ENCODE measurements at regions not wholly inside any gene's neighbourhood (a gene's known extent, or its start where the extent isn't known, plus 50 kb on each side); places are given as distances from the start of the nearest gene placed in this dataset.

DNA sequence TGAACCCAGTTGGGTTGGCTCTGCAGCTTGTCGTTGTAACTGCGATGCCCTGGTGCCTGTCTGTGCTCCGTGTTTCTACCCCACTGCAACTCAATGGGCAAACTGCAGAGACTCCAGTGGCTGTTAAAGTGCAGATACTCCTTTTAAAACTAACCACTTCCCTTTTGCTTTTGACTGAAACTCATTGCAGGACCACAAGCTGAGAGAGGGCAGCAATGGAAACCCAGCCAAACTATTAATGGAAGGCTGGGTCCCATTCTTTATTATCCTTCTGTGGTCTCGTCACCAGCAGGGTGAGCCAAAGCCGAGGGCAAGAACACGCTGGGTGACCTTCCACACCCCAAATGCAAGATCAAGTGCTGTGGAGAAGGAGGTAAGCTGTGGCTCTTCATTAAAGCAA lies 910.4 kb downstream of the VRK1 start:
- TF ChIP-seq, protein P1, sequence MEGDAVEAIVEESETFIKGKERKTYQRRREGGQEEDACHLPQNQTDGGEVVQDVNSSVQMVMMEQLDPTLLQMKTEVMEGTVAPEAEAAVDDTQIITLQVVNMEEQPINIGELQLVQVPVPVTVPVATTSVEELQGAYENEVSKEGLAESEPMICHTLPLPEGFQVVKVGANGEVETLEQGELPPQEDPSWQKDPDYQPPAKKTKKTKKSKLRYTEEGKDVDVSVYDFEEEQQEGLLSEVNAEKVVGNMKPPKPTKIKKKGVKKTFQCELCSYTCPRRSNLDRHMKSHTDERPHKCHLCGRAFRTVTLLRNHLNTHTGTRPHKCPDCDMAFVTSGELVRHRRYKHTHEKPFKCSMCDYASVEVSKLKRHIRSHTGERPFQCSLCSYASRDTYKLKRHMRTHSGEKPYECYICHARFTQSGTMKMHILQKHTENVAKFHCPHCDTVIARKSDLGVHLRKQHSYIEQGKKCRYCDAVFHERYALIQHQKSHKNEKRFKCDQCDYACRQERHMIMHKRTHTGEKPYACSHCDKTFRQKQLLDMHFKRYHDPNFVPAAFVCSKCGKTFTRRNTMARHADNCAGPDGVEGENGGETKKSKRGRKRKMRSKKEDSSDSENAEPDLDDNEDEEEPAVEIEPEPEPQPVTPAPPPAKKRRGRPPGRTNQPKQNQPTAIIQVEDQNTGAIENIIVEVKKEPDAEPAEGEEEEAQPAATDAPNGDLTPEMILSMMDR (IDR thresholded peaks at IDR 0.05; ENCODE audit: poor library complexity, severe bottlenecking): no peak
- ATAC-seq (ENCODE audit: low read depth) (no peak), DNase-seq (ENCODE audit: low spot score) (no peak)
- H3K9me3 ChIP-seq (ENCODE audit: severe bottlenecking): no peaks in the 10 kb centered on the region
- no peak overlapping the region for H3K4me3 ChIP-seq (ENCODE audit: severe bottlenecking)
- H3K27ac ChIP-seq (ENCODE audit: poor library complexity, severe bottlenecking): no peak overlapping the region
- H3K36me3 ChIP-seq (ENCODE audit: low read depth): no peaks in the 10 kb centered on the region
- no peaks in the 10 kb centered on the region for H3K27me3 ChIP-seq (ENCODE audit: insufficient read depth, poor library complexity, severe bottlenecking)
- H3K4me1 ChIP-seq (ENCODE audit: insufficient read depth, poor library complexity, severe bottlenecking): peaks cover 28% of the 10 kb centered on the region

DNA sequence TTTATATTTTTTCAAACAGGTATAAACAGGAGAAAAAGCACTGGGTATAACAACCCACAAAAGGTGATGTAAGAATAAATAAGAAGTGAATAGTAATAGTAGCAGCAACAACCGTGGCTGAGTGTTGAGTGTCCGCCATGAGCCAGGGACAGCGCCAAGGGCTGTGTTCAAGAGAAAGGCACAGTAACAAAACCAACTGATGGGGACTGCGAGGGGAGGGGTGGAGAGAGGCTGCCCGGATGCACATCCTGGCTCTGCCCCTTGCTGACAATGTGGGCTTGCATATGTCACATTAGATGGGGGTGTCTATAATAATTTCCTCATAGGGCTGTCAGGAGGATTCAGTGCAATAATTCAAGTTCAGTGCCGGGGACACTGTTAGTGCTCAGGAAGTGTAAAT lies 912.4 kb downstream of the VRK1 start:
- Histone ChIP-seq H3K36me3 (ENCODE audit: low read depth) (no peaks in the 10 kb centered on the region), H3K4me1 (ENCODE audit: insufficient read depth, poor library complexity, severe bottlenecking) (peaks cover 39% of the 10 kb centered on the region), H3K27ac (ENCODE audit: poor library complexity, severe bottlenecking) (no peak overlapping the region), H3K27me3 (ENCODE audit: insufficient read depth, poor library complexity, severe bottlenecking) (no peaks in the 10 kb centered on the region), H3K9me3 (ENCODE audit: severe bottlenecking) (no peaks in the 10 kb centered on the region), H3K4me3 (ENCODE audit: severe bottlenecking) (no peak overlapping the region)
- TF ChIP-seq, protein P1 (IDR thresholded peaks at IDR 0.05; ENCODE audit: poor library complexity, severe bottlenecking): no peak
- DNase-seq (ENCODE audit: low spot score) (no peak), ATAC-seq (ENCODE audit: low read depth) (no peak)

DNA sequence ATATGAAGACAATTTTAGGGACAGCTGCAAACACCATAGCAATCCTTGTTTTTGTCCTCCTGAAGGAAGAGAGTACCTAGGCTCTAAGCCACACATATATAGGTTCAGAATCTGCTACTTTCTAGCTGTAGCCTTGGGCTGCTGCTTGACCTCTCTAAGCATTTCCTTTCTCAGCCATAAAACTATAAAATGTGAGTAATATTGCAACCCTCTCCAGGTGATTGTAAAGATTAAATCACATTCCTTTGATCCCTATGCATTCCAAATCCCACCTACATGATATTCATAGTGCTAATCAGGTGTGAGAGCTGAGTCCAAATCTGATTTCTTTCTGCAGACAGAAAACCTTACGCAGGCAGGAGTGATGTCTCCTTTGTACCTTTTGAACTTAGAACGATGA lies 913.5 kb downstream of the VRK1 start:
- ATAC-seq (ENCODE audit: low read depth) (peak; percentile 70), DNase-seq (ENCODE audit: low spot score) (no peak)
- H3K4me1 ChIP-seq (ENCODE audit: insufficient read depth, poor library complexity, severe bottlenecking): peaks cover 39% of the 10 kb centered on the region
- no peaks in the 10 kb centered on the region for H3K36me3 ChIP-seq (ENCODE audit: low read depth)
- H3K27me3 ChIP-seq (ENCODE audit: insufficient read depth, poor library complexity, severe bottlenecking): no peaks in the 10 kb centered on the region
- TF ChIP-seq, protein P1 (IDR thresholded peaks at IDR 0.05; ENCODE audit: poor library complexity, severe bottlenecking): no peak
- peak overlapping the region; percentile 84 for H3K27ac ChIP-seq (ENCODE audit: poor library complexity, severe bottlenecking)
- no peak overlapping the region for H3K4me3 ChIP-seq (ENCODE audit: severe bottlenecking)
- H3K9me3 ChIP-seq (ENCODE audit: severe bottlenecking): no peaks in the 10 kb centered on the region

DNA sequence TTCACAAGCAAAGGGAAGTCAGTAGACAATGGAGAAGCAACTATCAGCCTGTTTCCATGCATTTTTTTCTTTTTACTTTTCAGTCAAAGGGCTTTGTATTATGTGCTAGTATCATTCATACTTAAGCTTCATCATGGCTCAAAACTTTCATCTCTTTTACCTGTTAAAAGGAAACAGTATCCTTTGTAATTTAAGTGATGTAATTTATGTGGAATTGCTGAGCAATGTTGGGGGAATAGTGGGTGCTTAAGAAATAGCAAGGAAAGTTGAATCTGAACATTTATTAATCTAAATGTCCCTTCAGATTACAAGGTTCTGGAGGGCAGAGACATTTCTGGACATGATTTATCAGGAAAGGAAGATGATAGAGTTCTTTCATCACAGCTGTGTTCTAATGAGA lies 915.3 kb downstream of the VRK1 start:
- TF ChIP-seq, protein P1 (IDR thresholded peaks at IDR 0.05; ENCODE audit: poor library complexity, severe bottlenecking): no peak
- ATAC-seq (ENCODE audit: low read depth): peak; percentile 10
- peak overlapping the region; percentile 84 for H3K27ac ChIP-seq (ENCODE audit: poor library complexity, severe bottlenecking)
- no peaks in the 10 kb centered on the region for H3K27me3 ChIP-seq (ENCODE audit: insufficient read depth, poor library complexity, severe bottlenecking)
- DNase-seq (ENCODE audit: low spot score): no peak
- H3K4me1 ChIP-seq (ENCODE audit: insufficient read depth, poor library complexity, severe bottlenecking): peaks cover 39% of the 10 kb centered on the region
- H3K36me3 ChIP-seq (ENCODE audit: low read depth): no peaks in the 10 kb centered on the region
- no peak overlapping the region for H3K4me3 ChIP-seq (ENCODE audit: severe bottlenecking)
- H3K9me3 ChIP-seq (ENCODE audit: severe bottlenecking): no peaks in the 10 kb centered on the region

DNA sequence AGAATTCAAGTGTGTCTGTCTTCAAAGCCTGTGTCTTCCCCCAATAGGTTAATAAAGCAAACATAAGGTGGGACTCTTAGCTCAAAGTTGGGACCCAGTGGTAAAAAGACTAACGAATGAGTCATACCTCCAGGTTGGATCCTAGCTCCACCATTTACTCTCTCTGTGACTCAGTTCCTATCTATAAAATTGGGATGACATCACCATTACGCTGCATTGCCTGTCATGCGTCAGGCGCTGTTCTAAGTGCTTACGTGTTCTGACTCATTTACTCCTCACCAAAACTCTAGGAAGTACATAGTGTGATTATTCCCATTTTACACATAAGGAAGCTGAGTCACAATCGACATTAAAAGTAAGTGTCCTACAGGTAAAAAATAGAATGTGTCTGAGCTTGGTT lies 915.8 kb downstream of the VRK1 start:
- Histone ChIP-seq H3K4me1 (ENCODE audit: insufficient read depth, poor library complexity, severe bottlenecking) (peaks cover 39% of the 10 kb centered on the region), H3K27ac (ENCODE audit: poor library complexity, severe bottlenecking) (peak overlapping the region; percentile 84), H3K4me3 (ENCODE audit: severe bottlenecking) (no peak overlapping the region), H3K9me3 (ENCODE audit: severe bottlenecking) (no peaks in the 10 kb centered on the region), H3K27me3 (ENCODE audit: insufficient read depth, poor library complexity, severe bottlenecking) (no peaks in the 10 kb centered on the region), H3K36me3 (ENCODE audit: low read depth) (no peaks in the 10 kb centered on the region)
- TF ChIP-seq, protein P1 (IDR thresholded peaks at IDR 0.05; ENCODE audit: poor library complexity, severe bottlenecking): no peak
- ATAC-seq (ENCODE audit: low read depth) (peak; percentile 80), DNase-seq (ENCODE audit: low spot score) (no peak)

Measured in RWPE2 (cell line).